AG04450 (cell line): ENCODE measurements at regions not wholly inside any gene's neighbourhood (a gene's known extent, or its start where the extent isn't known, plus 50 kb on each side); places are given as distances from the start of the nearest gene placed in this dataset.

Experiments
- CTCF ChIA-PET: fragments of 300-600, 350-600 bp; formaldehyde crosslinking; extraction: SDS; loops from one replicate; lab custom pipeline; 2022; ENCODE audit warnings: antibody characterized with exemption, inconsistent platforms; lab: Charles Lee
- POLR2A ChIA-PET: fragments of 350-600 bp; formaldehyde crosslinking; extraction: SDS; loops from one replicate; lab custom pipeline; 2021; ENCODE audit warnings: antibody characterized with exemption, inconsistent platforms; lab: Yijun Ruan, JAX
- DNase-seq: peaks from one replicate; pipeline ENCODE4 v3.0.0-alpha.2; 2011; ENCODE audit warnings: low read depth, low spot score
- H3K27ac ChIP-seq: one replicate; pipeline ENCODE4 v1.5.1; 2012; ENCODE audit warnings: low read depth, low read length, control low read depth
- H3K27me3 ChIP-seq: one replicate; pipeline ENCODE4 v1.6.0; 2012; ENCODE audit warnings: low read length; ENCODE audit not compliant: control insufficient read depth, insufficient read depth
- H3K4me3 ChIP-seq: 2 replicates; pipeline ENCODE4 v1.5.1; 2011; ENCODE audit warnings: mild to moderate bottlenecking, low read depth, low read length, control low read depth
- H3K9me3 ChIP-seq: 2 replicates; pipeline ENCODE4 v1.5.1; 2012; ENCODE audit warnings: low read length; ENCODE audit not compliant: control insufficient read depth, insufficient read depth
- CTCF ChIP-seq: IDR thresholded peaks from 2 replicates; pipeline ENCODE4 v1.5.1; 2011; ENCODE audit warnings: low read depth, low read length, control low read depth, inconsistent platforms

GRCh38 chr6:133715270-133715669, 173.6 kb upstream of the TCF21 start:
- DNase-seq = no peak
- Histone ChIP-seq H3K4me3 (no peak overlapping the region), H3K27me3 (no peaks in the 10 kb centered on the region), H3K27ac (no peak overlapping the region), H3K9me3 (no peaks in the 10 kb centered on the region)
- ChIA-PET CTCF (no interaction called here), POLR2A (interaction anchor here (0.6 kb wide), 1 partner anchor 30 kb away, joined by 4 read pairs; no protein-coding TSS in a partner anchor)
- no peak for TF ChIP-seq CTCF

GRCh38 chr6:133724726-133725125, 164.2 kb upstream of the TCF21 start:
- Histone ChIP-seq H3K4me3 (no peak overlapping the region), H3K27me3 (no peaks in the 10 kb centered on the region), H3K9me3 (peaks cover 6% of the 10 kb centered on the region; the same call in 1 of the 2 replicates), H3K27ac (no peak overlapping the region)
- DNase-seq = no peak
- no peak for TF ChIP-seq CTCF
- ChIA-PET CTCF (no interaction called here), POLR2A (no interaction called here)

DNA sequence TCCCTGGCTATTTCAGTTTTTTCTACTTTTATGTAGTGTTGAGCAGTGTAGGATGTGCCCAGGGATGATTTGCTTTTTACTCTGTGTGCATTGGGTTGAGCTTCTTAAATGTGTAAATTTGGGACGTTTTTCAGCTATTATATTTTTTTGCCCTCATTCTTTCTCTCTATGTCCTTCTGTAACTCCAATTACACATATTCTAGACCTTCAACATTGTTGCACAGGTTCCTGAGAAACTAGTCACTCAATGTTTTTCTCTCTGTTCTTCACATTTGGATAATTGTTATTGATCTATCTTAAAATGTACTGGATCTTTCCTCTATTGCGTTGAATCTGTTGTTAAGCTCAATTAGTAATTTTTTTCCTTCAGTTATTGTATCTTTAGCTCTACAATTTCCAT, 162.7 kb upstream of the TCF21 start:
- DNase-seq = no peak
- POLR2A ChIA-PET = no interaction called here
- no peak overlapping the region for H3K4me3 ChIP-seq
- H3K9me3 ChIP-seq = peaks cover 6% of the 10 kb centered on the region; the same call in 1 of the 2 replicates
- TF ChIP-seq CTCF = no peak
- no peaks in the 10 kb centered on the region for H3K27me3 ChIP-seq
- CTCF ChIA-PET = interaction anchor here (0.6 kb wide), 1 partner anchor 545 kb away, joined by 5 read pairs; no protein-coding TSS in a partner anchor
- no peak overlapping the region for H3K27ac ChIP-seq

GRCh38 chr6:133730881-133731280, 158.0 kb upstream of the TCF21 start:
- no peak overlapping the region for H3K4me3 ChIP-seq
- CTCF ChIA-PET = interaction anchor here (1.5 kb wide), 1 partner anchor 162 kb away, joined by 4 read pairs; no protein-coding TSS in a partner anchor
- POLR2A ChIA-PET = no interaction called here
- no peak for TF ChIP-seq CTCF
- H3K27me3 ChIP-seq = no peaks in the 10 kb centered on the region
- H3K9me3 ChIP-seq = peaks cover 4% of the 10 kb centered on the region; the same call in 1 of the 2 replicates
- DNase-seq = no peak
- no peak overlapping the region for H3K27ac ChIP-seq

DNA sequence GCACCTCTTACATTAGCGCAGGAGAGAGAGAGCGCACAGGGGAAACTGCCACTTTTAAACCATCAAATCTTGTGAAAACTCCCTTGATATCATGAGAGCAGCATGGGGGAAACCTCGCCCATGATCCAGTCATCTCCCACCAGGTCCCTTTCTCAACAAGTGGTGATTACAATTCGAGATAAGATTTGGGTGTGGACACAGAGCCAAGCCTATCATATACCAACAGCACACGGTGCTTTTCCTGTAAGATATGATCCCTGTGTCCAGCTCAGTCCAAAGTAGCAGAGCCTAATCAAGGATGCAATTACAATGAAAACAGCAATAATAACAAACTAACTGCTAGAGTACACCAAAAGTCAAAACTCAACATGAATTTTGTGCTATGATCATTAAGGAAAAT, 148.7 kb upstream of the TCF21 start:
- no peaks in the 10 kb centered on the region for H3K27me3 ChIP-seq
- TF ChIP-seq CTCF = no peak
- H3K4me3 ChIP-seq = no peak overlapping the region
- ChIA-PET POLR2A (no interaction called here), CTCF (no interaction called here)
- H3K9me3 ChIP-seq = no peaks in the 10 kb centered on the region
- no peak for DNase-seq
- no peak overlapping the region for H3K27ac ChIP-seq
